Stimulated activated CD4-positive, alpha-beta T cell treated with anti-CD3 and anti-CD28 coated beads, TNF-alpha, amount 100 ng/mL, for 48 hours (primary cell): ENCODE measurements at regions not wholly inside any gene's neighbourhood (a gene's known extent, or its start where the extent isn't known, plus 50 kb on each side); places are given as distances from the start of the nearest gene placed in this dataset.

Source experiments
- DNase-seq, 3 donors: peaks; one replicate each; pipeline ENCODE4 v3.0.0-alpha.2; 2020; ENCODE audit warnings: low read depth in 3 of 3

DNA sequence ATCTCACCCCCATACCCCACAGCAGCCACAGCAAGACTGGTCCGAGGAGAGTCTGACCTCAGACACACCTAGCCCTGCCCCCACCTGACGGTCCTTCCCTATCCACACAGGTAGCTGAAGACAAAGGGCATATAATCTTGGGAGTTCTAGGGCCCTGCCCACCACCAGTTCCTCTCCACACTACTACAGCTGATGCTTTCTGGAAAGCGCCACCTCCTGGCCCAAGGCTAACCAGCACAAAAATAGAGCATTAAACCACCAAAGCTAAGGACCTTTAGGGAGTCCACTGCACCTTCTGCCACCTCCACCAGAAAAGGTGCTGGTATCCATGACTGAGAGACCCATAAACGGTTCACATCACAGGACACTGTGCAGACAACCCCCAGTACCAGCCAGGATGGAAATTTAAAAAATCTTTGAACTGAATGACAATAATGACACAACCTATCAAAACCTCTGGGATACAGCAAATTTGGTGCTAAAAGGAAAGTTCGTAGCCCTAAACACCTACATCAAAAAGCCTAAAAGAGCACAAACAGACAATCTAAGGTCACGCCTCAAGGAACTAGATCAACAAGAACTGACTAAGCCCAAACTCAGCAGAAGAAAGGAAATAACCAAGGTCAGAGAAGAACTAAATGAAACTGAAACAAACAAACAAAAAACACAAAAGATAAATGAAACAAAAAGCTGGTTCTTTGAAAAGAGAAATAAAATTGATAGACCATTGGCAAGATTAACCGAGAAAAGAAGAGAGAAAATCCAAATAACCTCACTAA is 122.1 kb upstream of the TPRG1 start:
- DNase-seq = no peak

DNA sequence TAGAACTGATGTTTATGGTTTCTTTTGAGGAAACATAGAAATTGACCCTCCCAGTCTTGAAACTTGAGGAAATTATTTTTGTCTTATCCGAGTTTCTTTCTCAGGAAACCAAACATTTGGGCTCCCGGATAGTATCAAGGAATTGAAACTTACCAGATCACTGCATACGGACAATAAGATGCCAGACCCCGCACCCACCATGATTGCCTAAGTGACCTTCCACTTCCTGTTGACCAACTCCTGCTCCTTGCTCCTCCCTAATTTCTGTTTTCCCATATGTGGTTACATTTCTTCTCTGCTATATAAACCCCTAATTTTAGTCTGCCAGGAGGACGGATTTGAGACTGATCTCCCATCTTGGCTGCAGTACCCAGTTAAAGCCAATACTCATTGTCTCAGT is 118.4 kb upstream of the TPRG1 start:
- no peak for DNase-seq

DNA sequence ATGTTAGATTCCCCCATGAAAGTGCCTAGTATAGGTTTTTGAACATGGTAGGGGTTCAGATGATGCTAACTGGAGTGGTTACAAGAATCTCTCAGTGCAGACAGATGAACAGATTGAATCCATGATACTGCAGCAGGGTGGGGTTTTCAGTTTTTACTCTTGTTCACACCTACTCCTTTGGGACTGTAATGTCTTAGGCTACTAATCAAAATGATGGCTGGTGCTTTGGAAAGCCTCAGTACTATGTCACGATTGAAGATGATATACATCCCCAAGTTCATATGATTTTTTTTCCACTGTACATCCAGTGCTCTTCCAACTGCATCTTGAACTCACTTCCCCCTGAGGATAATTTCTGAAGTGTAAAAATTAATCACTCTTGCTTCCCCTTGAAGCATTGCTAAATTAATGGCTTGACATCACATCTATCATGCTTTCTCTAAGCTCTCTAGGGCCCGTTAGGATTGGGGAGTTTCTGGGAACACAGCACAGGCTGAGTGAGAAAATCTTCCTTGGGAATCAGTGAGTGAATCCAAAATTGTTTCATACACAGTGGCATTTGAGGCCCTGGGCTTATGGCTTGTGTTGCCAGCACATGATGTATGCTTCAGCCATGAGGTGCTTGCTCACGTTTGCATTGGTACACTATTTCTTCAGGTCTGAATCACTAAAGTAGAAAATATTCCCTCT is 115.0 kb upstream of the TPRG1 start:
- DNase-seq = no peak

DNA sequence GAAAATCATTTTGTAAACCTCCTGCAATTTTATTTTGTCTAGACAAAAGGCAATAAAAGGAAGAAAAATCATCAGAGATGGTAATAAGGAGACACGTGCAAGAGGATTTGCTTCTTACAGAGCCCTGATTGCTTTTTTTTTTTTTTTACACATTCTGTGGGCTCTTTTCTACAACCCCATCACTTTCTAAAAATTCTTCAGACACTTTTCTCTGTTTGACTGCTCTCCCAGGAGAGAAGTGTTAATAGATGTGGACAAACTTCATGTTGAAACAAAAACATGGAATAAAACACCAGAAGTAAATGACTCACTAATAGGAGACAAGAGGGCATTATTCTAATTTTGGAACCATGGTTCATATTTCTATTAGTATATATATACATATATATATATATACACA is 114.4 kb upstream of the TPRG1 start:
- DNase-seq = no peak

DNA sequence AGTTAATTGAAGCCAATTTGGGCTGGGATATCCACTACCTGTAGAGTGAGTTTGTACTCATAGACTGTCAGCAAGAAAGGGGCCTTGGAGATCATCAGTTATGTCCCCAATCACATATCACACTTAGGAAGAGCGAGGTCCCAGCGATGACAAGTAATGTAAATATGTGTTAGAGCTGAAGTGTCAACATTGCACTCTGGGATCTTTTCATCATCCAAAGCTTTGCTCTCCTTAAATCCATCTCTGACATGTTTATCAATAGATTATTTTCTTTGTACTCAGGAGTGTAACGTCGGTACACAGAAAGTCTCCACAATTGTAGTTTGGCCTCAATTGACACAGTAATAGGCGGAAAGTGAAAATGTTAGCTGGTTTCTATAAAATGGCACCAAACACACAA is 113.7 kb upstream of the TPRG1 start:
- DNase-seq = no peak

DNA sequence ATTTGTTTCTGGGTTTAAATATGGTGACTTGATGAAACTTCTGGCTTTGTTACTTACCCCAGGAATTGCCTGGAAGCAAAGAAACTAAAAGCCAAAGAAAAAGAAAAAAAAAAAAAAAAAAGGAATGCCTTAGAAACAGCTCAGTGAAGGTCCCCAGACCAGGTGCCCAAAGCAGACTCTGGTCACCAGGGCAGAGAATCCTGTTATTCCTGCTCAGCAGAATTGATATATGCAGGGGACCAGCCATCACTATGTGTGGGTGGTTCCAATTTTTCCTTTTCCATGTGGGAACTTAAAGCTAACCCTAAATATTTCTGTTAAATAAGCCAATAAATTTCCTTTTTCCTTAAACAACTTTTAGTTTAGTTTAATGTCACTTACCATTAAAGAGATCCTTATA is 100.8 kb upstream of the TPRG1 start:
- no peak for DNase-seq

DNA sequence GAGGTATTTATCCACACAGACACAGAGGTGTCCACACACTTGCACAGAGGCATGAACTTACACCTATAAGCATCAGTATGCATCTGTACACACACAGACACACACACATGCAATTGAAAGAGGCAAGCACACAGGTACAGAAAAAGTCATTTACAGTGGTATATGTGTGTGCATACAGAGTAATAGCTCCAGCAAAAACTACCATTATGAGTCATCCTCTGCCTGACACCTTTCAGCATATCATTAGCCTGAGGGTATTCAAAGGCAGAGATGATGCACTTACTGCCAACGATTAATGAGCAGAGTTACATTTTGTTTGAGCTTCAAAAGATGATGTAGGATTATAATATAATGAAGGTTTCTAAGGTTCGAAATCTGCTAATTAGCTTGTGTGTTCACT is 100.3 kb upstream of the TPRG1 start:
- no peak for DNase-seq

DNA sequence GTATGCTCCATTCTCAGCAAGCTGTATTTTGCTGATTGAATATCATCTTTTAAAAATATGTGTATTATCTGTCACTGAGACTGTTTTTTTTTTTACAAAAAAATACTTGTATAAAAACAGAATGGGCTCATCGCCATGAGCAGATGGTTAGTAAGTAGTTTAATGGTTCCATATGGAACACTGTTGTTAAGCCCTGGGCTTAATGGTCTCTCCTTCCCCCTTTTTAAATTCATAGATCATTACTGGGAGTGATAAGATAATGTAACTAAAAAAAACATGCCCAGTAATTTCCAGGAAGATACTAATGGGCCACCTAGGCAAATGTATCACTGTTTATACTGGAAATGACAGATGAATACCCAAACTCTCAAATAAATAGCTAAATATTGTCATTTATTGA is 95.3 kb upstream of the TPRG1 start:
- DNase-seq = no peak

DNA sequence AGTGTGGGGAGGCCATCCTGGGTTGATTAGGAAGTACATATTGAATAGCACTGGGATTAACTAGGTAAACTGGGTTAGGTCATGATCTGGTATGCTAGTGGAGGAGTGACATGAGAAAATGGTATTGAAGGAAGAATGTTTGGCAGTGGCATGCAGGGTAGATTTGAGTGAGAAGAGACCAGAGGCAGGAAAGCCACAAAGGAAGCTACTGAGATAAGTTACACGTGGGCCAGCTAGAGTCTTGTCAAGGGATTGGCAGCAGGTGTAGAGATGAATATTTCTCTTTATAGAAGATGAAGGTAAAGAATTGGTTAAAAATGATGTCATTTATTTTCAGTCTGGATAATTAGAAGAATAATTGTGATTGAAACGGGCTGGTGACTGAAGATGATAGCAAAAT is 91.0 kb upstream of the TPRG1 start:
- no peak for DNase-seq

DNA sequence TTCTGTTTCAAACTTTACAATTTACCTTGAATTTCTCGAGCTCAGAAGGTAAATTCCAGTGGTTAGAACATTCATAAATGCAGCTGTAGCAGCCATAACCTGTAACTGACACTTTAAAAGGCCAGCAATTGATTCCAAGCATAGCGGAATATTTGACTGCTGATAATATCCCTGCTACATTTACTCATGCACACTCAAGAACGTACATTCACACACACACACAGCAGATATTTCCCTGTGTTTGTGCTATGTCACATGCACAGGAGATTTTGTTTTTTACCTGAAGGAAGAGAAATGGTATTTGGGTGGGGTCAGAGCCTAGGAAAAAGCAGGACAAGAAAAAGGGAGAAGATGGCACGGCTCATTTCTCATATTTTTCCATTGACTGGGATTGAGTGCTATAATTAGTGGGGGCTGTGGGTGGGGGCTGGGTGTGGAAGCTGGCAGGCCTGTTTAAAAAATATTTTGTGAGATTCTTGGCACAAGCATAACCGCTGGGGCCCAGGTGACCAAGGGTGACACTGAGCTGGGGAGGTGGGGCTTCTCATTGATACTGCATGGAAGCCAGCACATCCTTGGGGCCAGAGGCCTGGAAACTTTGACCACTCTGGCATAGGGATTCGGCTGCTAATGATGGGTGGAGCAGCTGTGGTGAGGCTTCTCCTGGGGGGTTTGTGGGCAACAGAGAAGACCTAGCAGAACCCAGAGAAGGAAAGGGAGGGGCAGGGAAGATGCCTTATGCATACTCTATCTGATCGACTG is 88.9 kb upstream of the TPRG1 start:
- DNase-seq = no peak

DNA sequence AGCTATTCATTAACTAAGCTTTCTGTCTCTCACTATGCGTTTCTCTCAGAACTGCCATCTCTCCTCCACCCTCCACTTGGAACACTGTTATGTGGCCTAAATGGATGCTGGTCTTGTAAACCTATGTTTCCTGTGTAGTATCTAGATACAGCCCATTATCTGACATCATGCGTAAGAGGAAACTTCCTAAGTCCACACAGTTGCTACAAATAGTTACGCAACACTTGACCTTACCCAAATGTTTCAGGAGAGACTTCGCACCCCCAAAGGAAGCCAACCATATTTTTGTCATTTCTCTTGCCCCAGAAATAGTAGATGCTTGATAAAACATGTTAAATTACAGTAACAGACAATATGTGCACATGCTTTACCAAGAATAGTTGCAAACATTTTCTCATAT is 87.2 kb upstream of the TPRG1 start:
- no peak for DNase-seq

DNA sequence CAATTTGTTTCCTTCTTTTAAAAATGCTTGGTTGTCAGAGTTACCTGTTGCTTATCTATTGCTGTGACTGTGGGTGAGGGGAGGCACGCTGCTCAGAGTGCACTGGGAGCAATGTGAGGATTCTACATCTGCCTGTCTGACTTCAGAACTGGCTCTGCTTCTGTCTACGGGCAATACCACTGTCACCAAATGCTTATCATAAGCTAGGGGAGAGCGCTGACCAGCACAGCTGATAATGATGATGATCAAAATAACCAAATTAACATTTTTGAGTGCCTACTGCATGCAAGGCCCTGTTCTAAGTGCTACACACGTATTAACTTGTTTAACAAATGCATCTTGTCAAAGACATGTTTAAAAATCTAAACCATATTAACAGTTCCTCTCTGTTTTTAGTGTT is 79.2 kb upstream of the TPRG1 start:
- no peak for DNase-seq

DNA sequence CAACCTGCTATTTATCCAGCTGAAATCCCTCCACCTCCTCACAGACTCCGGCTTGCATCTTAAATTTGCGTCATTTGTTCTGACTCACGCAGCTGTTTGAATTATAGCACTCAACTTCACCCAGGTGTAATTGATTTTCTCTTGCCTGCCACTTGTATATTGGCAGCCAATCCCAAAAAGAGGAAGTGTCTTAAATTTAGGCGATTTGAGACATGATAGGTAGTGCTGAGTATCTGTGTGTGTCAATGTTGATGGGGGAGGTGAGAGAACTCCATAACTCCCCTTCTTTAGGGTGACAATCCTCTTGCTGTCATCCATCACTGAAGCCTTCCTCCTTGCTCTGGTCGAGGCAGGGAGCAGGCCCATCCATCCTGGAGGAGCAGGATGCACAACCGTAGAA is 77.2 kb upstream of the TPRG1 start:
- DNase-seq = no peak

DNA sequence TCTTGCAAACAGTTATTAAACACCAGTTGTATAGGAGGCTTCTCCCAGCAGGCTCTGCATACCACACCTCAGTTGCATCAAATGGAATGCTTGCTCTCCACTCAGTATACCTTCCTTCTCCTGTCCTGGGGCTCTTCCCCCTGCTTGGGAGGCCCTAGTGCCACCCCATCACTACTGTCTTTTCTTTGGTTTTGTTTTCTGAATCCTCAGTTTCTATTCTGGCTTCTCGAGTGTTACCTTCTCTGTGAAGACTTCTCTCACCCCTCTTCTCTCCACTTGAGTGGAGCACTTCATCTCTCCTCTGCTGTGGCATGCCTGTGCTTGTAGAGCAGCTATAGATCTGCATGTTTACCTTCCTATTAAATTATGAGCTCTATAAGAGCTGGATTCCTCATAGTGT is 75.7 kb upstream of the TPRG1 start:
- DNase-seq = no peak

DNA sequence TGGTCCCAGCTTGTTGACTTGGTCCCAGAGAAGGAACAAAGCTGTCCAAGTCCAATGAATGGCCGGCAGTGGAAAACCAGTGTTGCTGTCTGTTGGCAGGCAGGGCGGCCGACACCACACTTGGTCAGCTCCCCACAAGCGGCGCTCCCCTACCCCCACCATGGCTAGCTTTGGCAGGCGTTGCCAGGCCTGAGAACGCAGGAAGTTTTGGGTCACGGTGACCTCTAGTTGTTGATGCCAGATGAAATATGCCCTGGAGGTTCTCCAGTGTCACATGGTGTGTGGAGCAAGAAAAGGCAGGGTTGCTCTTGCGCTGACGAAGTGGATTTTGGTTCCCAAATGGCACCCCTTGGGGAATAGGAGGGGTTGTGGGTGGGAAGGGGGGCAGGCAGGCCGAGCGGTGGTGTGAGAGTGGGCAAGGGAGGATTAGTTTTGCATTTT is 72.7 kb upstream of the TPRG1 start:
- DNase-seq = no peak

DNA sequence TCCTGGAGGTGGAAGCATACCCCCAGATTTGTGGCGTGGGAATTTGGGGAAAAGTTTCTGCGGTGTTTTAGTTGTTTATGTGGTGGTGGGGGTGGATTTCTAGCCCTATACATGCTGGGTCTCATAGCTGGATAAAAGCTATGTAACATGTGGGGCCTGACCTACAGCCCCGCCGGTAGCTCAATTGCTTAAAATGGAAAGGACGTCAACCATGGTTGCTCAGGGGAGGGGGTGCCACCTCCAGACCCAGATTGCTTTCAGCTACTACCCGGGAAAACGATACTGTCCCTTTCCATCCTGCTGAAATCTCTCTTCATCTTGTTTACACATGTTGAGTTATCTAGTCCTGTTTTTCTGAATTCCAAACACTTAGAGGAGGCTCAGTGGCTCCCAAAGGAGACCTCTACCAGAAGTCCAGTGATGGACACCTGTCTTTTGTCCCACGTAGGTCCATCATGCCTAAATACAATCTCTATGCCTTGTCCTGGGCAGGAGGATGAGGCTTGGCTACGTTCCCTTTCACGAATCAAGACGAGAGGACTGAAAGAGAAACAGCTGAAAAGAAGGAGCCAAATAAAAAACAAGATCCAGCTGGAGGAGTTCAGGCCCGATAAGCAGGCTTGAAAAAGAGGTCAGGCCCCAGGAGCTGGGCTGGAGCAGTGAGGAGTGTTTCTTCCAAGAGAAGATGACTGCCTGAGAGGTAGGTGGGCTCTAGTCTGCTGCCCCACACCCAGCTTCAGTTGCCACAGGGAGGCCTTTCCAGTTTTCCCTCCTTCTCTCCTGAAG is 72.1 kb upstream of the TPRG1 start:
- DNase-seq = no peak

DNA sequence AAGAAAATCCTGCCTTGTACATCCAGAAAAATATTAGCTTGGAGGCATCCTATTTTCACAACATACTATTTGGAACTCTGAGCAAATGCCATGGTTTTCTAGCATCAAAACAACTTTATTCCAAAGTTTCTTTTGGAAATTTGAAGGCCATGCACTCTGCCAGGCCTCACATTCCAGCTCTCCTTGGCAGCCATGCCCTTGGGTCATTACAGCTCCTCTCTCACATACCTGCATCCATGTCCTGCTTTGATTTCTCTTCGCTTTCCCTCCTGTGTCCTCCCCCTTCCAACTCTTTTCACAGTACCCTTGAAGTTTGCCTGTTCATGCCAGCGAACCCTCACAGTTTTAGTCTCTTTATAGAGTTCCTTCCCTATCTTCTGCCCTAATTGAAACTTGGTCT is 70.9 kb upstream of the TPRG1 start:
- DNase-seq = no peak

DNA sequence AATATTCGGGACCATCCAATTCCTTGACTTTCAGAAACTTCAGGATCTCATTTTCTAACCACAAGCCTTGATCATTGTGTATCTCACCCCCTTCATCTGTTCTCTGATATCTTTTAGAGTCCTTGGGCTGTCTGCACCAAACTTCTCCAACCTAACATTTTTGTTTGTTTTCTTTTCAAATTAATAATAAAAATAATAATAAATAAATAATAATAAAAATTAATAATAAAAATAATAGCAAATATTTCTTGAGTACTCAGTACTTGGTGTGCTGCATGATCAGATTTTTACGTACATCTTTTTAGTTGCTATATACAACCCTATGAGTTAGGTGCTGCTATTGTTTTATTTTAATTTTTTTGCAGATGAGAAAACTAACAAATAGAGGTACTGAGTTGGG is 70.2 kb upstream of the TPRG1 start:
- no peak for DNase-seq

DNA sequence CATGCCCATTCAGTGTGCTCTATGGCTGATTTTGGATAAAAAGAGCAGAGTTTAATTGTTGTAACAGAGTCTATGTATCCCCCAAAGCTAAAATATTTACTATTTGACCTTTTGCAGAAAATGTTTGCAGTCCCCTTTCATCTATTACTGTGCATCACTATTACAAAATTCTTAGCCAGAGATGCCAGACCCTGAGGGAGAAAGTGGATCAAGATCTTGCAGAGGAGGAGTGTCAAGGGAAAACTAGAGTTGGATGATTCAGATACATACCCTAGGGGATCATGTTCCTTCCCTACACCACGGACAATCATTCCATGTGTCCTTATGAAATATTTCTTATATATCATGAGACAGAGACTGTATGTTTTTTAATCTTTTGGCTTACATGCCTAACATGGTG is 68.6 kb upstream of the TPRG1 start:
- DNase-seq = no peak

DNA sequence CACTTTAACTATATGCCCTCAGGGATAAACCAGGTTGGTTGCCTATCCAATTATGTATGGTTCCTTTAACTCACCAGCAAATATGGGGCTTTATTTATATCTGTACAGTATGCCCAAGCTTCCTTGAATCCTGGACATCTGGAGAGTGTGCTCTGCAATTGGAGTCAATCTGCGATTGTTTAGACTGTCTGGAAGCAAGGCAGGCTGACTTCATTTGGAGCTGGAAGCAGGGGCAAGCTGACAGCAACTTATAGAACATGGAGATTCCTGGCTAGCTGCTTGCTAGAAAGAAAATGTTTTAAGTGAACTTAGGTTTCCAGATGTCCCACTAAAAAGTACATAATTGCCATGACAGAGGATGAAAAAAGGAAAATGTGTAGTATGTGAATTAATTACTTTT is 63.7 kb upstream of the TPRG1 start:
- no peak for DNase-seq

DNA sequence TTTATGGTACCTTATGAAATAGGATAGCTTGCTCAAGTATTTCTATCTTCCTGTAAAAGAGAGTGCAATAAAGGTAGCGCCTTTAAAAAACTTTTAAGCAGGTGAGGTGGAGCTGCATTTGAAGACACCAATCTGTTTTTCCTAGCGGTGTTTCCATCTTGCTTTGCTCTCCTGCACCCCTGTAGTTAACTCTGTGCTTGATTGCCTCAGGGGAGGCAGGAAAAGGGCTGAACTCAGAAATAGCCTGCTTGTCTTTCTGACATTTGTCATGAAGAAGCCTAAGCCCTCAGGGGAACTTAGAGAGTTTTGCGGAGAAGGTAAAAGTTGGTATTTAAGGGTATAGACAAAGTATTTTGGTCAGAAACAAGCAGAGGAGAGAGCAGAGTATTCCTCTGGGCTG is 63.0 kb upstream of the TPRG1 start:
- no peak for DNase-seq

DNA sequence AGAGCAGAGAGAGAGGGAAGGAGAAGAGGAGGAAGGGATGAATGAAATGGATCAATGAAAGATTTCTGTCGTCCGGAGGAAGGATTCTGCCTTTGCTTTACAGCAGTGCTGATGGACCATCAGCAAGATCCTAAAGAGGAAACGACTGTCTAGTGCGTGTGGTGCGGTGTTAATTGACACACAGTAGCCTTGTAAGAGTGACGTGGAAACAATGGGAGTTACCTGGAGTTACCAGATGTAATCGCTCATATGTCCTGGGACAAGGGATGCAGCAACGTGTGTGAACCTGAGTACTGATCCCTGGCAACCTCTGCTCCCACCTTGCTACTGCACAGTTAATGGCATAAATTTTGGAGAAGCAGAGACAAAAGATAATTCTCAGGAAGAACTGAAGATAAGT is 62.6 kb upstream of the TPRG1 start:
- DNase-seq = no peak
